Skeletal muscle satellite cell (primary cell): ENCODE measurements at regions not wholly inside any gene's neighbourhood (a gene's known extent, or its start where the extent isn't known, plus 50 kb on each side); places are given as distances from the start of the nearest gene placed in this dataset.

Experiments used
- H3K27me3 ChIP-seq: 2 replicates; pipeline ENCODE4 v1.7.0; 2013; ENCODE audit warnings: low read length; ENCODE audit not compliant: control insufficient read depth, insufficient read depth
- H3K36me3 ChIP-seq: 2 replicates; pipeline ENCODE4 v1.7.0; 2013; ENCODE audit warnings: mild to moderate bottlenecking, control low read depth, low read length; ENCODE audit not compliant: insufficient read depth
- H3K4me1 ChIP-seq: 2 replicates; pipeline ENCODE4 v1.7.0; 2013; ENCODE audit warnings: low read length; ENCODE audit not compliant: control insufficient read depth, insufficient read depth
- H3K4me2 ChIP-seq: 2 replicates; pipeline ENCODE4 v1.7.0; 2013; ENCODE audit warnings: mild to moderate bottlenecking, low read length
- H3K4me3 ChIP-seq: 2 replicates; pipeline ENCODE4 v1.7.0; 2013; ENCODE audit warnings: low read length
- H3K9ac ChIP-seq: 2 replicates; pipeline ENCODE4 v1.7.0; 2013; ENCODE audit warnings: mild to moderate bottlenecking, low read depth, low read length, moderate library complexity
- H3K9me3 ChIP-seq: replicated peaks from 2 replicates; pipeline ENCODE4 v1.7.0; 2013; ENCODE audit warnings: mild to moderate bottlenecking, control low read depth, low read length

GRCh38 chr18:70981400-70982140 is 692.7 kb downstream of the SOCS6 start:
- no peaks in the 10 kb centered on the region for H3K27me3 ChIP-seq
- H3K4me1 ChIP-seq: no peaks in the 10 kb centered on the region
- H3K4me2 ChIP-seq: no peak overlapping the region
- H3K36me3 ChIP-seq: no peaks in the 10 kb centered on the region
- H3K9ac ChIP-seq: no peak overlapping the region
- H3K4me3 ChIP-seq: no peak overlapping the region
- peaks cover 7% of the 10 kb centered on the region for H3K9me3 ChIP-seq

DNA sequence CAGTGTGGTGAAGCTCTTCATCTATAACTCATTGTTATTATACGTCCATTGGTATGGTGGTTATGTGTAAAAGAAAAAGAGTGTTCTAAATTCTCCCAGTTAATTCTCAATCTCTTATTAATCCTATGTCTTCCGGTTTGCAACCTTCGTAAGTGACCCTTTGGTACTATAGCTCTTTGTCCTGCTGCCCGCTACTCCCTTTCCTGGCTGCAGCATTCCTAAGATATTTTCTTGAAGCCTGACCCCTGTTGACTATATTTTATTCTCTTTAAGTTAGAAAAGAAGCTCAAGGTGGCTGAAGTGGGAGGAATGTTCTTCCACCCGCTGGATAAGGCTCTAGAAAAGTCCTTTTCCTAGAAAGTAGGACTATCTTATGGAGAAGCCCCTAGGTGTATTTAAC is 684.8 kb downstream of the SOCS6 start:
- no peak overlapping the region for H3K4me2 ChIP-seq
- H3K36me3 ChIP-seq: no peaks in the 10 kb centered on the region
- no peaks in the 10 kb centered on the region for H3K4me1 ChIP-seq
- H3K27me3 ChIP-seq: no peaks in the 10 kb centered on the region
- peaks cover 6% of the 10 kb centered on the region for H3K9me3 ChIP-seq
- no peak overlapping the region for H3K9ac ChIP-seq
- H3K4me3 ChIP-seq: no peak overlapping the region

DNA sequence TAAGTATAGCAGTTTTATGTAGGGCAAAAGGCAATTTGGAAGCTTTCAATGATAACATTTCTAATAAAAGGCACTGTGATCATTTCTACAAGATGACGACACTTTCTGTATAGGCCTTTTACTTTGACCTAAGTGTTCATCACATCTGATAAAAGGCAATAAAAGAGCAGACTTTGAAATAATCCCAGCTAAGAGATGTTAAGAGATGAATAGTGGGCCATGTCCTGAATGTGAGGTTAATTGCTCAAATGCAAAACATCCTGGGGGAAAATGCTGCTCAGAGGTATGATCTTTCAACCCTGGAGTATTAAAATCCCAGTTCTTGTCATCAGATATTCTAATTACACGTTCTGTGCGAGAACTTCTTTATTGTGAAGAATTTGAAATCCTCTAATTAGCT is 677.6 kb downstream of the SOCS6 start:
- Histone ChIP-seq H3K9me3 (no peaks in the 10 kb centered on the region), H3K9ac (no peak overlapping the region), H3K4me3 (no peak overlapping the region), H3K4me2 (no peak overlapping the region), H3K4me1 (no peaks in the 10 kb centered on the region), H3K27me3 (no peaks in the 10 kb centered on the region), H3K36me3 (no peaks in the 10 kb centered on the region)

GRCh38 chr18:70961939-70962338 is 673.1 kb downstream of the SOCS6 start:
- H3K4me3 ChIP-seq: no peak overlapping the region
- no peak overlapping the region for H3K4me2 ChIP-seq
- no peaks in the 10 kb centered on the region for H3K9me3 ChIP-seq
- H3K27me3 ChIP-seq: no peaks in the 10 kb centered on the region
- H3K9ac ChIP-seq: no peak overlapping the region
- H3K36me3 ChIP-seq: no peaks in the 10 kb centered on the region
- no peaks in the 10 kb centered on the region for H3K4me1 ChIP-seq

DNA sequence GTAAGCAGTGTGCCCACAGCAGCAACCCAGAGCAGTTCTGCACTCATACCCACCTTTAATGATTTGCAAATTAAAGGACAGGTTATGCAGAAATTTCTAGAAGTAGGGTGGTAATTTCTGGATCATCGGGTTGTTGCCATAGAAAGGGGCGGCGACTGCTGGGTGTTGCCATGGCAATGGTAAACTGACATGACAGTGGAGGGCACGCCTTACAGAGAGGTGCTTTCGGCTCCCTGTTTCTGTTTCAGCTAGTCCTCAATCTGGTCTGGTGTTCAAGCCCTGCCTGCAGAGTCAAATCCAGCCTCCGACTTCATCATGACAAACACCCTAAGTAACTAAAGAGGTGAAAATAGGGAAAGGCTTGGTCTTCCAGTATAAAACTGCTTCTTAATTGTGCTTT is 667.7 kb downstream of the SOCS6 start:
- H3K4me1 ChIP-seq: no peaks in the 10 kb centered on the region
- no peak overlapping the region for H3K9ac ChIP-seq
- H3K4me3 ChIP-seq: no peak overlapping the region
- no peaks in the 10 kb centered on the region for H3K27me3 ChIP-seq
- no peak overlapping the region for H3K4me2 ChIP-seq
- H3K36me3 ChIP-seq: no peaks in the 10 kb centered on the region
- H3K9me3 ChIP-seq: no peaks in the 10 kb centered on the region

DNA sequence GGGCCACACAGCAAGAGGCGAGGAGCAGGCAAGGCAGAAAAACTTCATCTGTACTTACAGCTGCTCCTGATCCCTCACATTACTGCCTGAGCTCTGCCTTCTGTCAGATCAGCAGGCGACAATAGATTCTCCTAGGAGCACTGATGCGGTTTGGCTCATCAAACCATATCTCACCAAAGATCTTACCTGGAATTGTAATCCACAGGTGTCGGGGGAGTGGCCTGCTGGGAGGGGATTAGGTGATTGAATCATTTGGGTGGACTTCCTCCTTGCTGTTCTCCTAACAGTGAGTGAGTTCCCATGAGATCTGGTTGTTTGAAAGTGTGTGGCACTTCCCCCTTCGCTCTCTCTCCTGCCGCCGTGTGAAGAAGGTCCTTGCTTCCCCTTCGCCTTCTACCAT is 647.3 kb downstream of the SOCS6 start:
- Histone ChIP-seq H3K4me2 (no peak overlapping the region), H3K4me3 (no peak overlapping the region), H3K9ac (no peak overlapping the region), H3K36me3 (no peaks in the 10 kb centered on the region), H3K4me1 (no peaks in the 10 kb centered on the region), H3K9me3 (peaks cover 8% of the 10 kb centered on the region), H3K27me3 (no peaks in the 10 kb centered on the region)

DNA sequence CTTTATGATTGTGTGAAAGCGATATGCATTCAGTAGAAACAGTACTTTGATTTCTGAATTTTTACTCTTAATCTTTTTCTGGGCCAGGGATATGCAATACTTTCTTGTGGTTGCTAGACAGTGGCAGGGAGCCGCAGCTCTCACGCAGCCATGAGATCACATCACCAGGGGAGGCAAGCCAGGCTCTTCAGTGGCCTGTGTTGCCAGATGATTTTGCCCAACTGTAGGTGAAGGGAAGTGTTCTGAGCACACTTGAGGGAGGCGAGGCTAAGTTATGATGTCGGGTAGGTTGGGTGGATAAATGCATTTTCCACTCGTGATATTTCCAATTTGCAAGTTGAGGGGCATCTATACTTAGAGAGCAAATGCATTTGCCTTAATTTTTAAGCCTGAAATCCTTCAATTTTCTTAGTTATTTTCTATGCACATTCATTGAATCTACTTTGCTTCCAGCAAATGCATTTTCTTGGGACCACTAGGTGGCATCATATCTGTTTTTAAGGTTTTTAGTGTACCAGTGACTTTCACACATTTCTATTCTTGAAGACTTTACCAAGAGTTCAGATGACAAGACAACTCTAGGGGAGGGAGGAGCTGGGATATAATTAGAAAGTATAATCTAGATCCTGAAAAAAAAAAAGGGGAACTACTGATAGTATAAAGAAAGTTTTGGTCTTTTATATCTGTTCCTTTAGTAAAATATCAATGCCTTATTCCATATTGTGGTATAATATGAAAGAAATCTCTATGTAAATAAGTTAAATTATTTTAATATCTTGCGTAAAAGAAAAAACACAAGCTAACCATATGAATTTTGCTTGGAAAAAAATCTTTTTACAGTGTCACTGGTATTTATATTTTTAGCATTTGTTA is 643.3 kb downstream of the SOCS6 start:
- H3K27me3 ChIP-seq: no peaks in the 10 kb centered on the region
- no peak overlapping the region for H3K4me3 ChIP-seq
- no peaks in the 10 kb centered on the region for H3K36me3 ChIP-seq
- no peak overlapping the region for H3K9ac ChIP-seq
- H3K9me3 ChIP-seq: peaks cover 6% of the 10 kb centered on the region
- no peaks in the 10 kb centered on the region for H3K4me1 ChIP-seq
- no peak overlapping the region for H3K4me2 ChIP-seq

GRCh38 chr18:70920840-70921374 is 632.1 kb downstream of the SOCS6 start:
- H3K36me3 ChIP-seq: no peaks in the 10 kb centered on the region
- H3K4me2 ChIP-seq: no peak overlapping the region
- H3K4me3 ChIP-seq: no peak overlapping the region
- H3K4me1 ChIP-seq: no peaks in the 10 kb centered on the region
- H3K9me3 ChIP-seq: peaks cover 5% of the 10 kb centered on the region
- H3K9ac ChIP-seq: no peak overlapping the region
- no peaks in the 10 kb centered on the region for H3K27me3 ChIP-seq

DNA sequence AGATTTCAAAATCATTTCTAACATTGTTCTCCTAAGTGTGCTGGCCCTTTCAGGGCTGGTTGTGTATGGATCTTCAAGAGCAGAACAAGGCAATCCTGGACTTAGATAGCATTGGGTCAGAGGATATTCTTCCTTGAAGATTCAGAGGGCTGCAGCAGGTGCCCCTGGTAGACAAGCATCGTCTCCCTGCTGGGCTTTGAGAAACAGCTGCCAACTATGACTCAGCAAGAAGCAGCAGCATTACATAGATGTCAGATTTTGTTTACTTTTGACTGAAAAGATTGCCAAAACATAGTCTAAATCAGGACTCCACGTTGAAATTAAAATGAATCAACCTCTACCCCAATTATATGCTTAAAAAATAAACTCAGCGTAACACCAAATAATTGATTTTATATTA is 618.8 kb downstream of the SOCS6 start:
- Histone ChIP-seq H3K4me1 (no peaks in the 10 kb centered on the region), H3K36me3 (no peaks in the 10 kb centered on the region), H3K9me3 (no peaks in the 10 kb centered on the region), H3K9ac (no peak overlapping the region), H3K27me3 (no peaks in the 10 kb centered on the region), H3K4me3 (no peak overlapping the region), H3K4me2 (no peak overlapping the region)

GRCh38 chr18:70892381-70892780 is 603.5 kb downstream of the SOCS6 start:
- Histone ChIP-seq H3K4me2 (no peak overlapping the region), H3K36me3 (no peaks in the 10 kb centered on the region), H3K9ac (no peak overlapping the region), H3K4me3 (no peak overlapping the region), H3K9me3 (peaks cover 11% of the 10 kb centered on the region), H3K27me3 (no peaks in the 10 kb centered on the region), H3K4me1 (no peaks in the 10 kb centered on the region)

DNA sequence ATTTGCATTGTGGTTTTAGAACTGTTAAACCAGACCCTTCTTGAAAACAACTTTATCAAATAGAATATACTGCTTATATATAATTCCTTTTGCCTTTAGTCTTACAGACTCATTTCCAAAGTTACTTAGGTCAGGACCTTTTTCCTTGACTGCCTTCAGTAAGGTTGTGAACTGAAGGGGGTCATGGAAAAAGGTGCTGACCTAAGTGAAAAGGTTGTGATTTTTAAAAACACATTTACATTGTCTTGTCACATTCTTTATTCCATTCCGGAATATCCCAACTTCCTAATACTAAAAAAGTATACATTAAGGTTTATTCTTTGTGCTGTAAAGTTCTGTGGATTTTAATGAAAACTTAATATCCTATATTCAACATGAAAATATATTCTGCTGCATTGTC is 581.4 kb downstream of the SOCS6 start:
- Histone ChIP-seq H3K4me3 (no peak overlapping the region), H3K36me3 (no peaks in the 10 kb centered on the region), H3K27me3 (no peaks in the 10 kb centered on the region), H3K4me1 (no peaks in the 10 kb centered on the region), H3K9ac (no peak overlapping the region), H3K4me2 (no peak overlapping the region), H3K9me3 (no peaks in the 10 kb centered on the region)
